VCaP (cell line): ENCODE measurements at regions not wholly inside any gene's neighbourhood (a gene's known extent, or its start where the extent isn't known, plus 50 kb on each side); places are given as distances from the start of the nearest gene placed in this dataset.

Experiments used
- H3K27ac ChIP-seq: fragments of 450-650 bp; 2 replicates; pipeline ENCODE4 v1.5.1; 2017
- CTCF ChIP-seq: fragments of 450-650 bp; conservative IDR thresholded peaks from 2 replicates; pipeline ENCODE4 v1.5.1; 2017; ENCODE audit warnings: mild to moderate bottlenecking, moderate library complexity

- TF ChIP-seq CTCF: no peak
- H3K27ac ChIP-seq: no peak overlapping the region
Observed at GRCh38 chr4:137043184-137043583, 489.1 kb downstream of the PCDH18 start.

- no peak overlapping the region for H3K27ac ChIP-seq
- no peak for TF ChIP-seq CTCF
Observed at GRCh38 chr4:137039370-137039769, 492.9 kb downstream of the PCDH18 start.

GRCh38 chr4:137032222-137032621, 500.1 kb downstream of the PCDH18 start:
- TF ChIP-seq CTCF: no peak
- no peak overlapping the region for H3K27ac ChIP-seq

GRCh38 chr4:137029026-137029425, 503.3 kb downstream of the PCDH18 start:
- no peak for TF ChIP-seq CTCF
- no peak overlapping the region for H3K27ac ChIP-seq

GRCh38 chr4:137025484-137026059, 506.7 kb downstream of the PCDH18 start:
- no peak for TF ChIP-seq CTCF
- no peak overlapping the region for H3K27ac ChIP-seq

- no peak for TF ChIP-seq CTCF
- H3K27ac ChIP-seq: no peak overlapping the region
Observed at GRCh38 chr4:137015426-137016409, 516.6 kb downstream of the PCDH18 start.

GRCh38 chr4:137000432-137000831, 531.9 kb downstream of the PCDH18 start:
- no peak overlapping the region for H3K27ac ChIP-seq
- TF ChIP-seq CTCF: no peak
